ENCODE measurements at regions not wholly inside any gene's neighbourhood (a gene's known extent, or its start where the extent isn't known, plus 50 kb on each side); places are given as distances from the start of the nearest gene placed in this dataset.

GRCh38 chr17:71727723-71728122 is 393.1 kb upstream of the SOX9 start:
- TF ChIP-seq, protein P1, sequence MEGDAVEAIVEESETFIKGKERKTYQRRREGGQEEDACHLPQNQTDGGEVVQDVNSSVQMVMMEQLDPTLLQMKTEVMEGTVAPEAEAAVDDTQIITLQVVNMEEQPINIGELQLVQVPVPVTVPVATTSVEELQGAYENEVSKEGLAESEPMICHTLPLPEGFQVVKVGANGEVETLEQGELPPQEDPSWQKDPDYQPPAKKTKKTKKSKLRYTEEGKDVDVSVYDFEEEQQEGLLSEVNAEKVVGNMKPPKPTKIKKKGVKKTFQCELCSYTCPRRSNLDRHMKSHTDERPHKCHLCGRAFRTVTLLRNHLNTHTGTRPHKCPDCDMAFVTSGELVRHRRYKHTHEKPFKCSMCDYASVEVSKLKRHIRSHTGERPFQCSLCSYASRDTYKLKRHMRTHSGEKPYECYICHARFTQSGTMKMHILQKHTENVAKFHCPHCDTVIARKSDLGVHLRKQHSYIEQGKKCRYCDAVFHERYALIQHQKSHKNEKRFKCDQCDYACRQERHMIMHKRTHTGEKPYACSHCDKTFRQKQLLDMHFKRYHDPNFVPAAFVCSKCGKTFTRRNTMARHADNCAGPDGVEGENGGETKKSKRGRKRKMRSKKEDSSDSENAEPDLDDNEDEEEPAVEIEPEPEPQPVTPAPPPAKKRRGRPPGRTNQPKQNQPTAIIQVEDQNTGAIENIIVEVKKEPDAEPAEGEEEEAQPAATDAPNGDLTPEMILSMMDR (IDR thresholded peaks at IDR 0.05): no peak
- TF ChIP-seq POLR2A (IDR thresholded peaks at IDR 0.05) (no peak), EP300 (IDR thresholded peaks at IDR 0.05) (no peak)

Measured in stomach (tissue), 4 donors.